SU-DHL-6 (cell line): ENCODE measurements at regions not wholly inside any gene's neighbourhood (a gene's known extent, or its start where the extent isn't known, plus 50 kb on each side); places are given as distances from the start of the nearest gene placed in this dataset.

Experiments
- H2AFZ ChIP-seq: fragments of 200-600 bp; sonication (generic); 2 replicates; pipeline ENCODE4 v1.6.1; 2014; ENCODE audit warnings: low read depth, mild to moderate bottlenecking, moderate library complexity, mixed read lengths, antibody characterized with exemption, low read length; ENCODE audit not compliant: severe bottlenecking
- H3F3A ChIP-seq: fragments of 200-600 bp; shearing (Covaris generic); 2 replicates; pipeline ENCODE4 v1.6.0; 2016; ENCODE audit warnings: antibody characterized with exemption, mild to moderate bottlenecking; ENCODE audit not compliant: insufficient read depth
- H3K27ac ChIP-seq: fragments of 200-600 bp; sonication (generic); 2 replicates; pipeline ENCODE4 v1.5.1; 2016; ENCODE audit warnings: low read depth, mild to moderate bottlenecking, low read length, moderate library complexity, mixed read lengths
- H3K27me3 ChIP-seq: fragments of 200-600 bp; sonication (generic), shearing (Covaris generic); 2 replicates; pipeline ENCODE4 v1.6.0; 2014; ENCODE audit warnings: mild to moderate bottlenecking, low read length
- H3K36me3 ChIP-seq: fragments of 200-600 bp; sonication (generic); 2 replicates; pipeline ENCODE4 v1.6.1; 2014; ENCODE audit warnings: mild to moderate bottlenecking, low read length, mixed read lengths
- H3K4me2 ChIP-seq: fragments of 300-600, 200-600 bp; shearing (Covaris generic), sonication (generic); 2 replicates; pipeline ENCODE4 v1.6.0; 2014; ENCODE audit warnings: low read length, low read depth, mild to moderate bottlenecking; ENCODE audit not compliant: poor library complexity, severe bottlenecking
- H3K4me3 ChIP-seq: fragments of 200-600 bp; sonication (generic); 2 replicates; pipeline ENCODE4 v1.5.1; 2014; ENCODE audit warnings: antibody characterized with exemption, low read length, mild to moderate bottlenecking, mixed read lengths; ENCODE audit not compliant: insufficient read depth, poor library complexity, severe bottlenecking
- H3K79me2 ChIP-seq: fragments of 200-600 bp; sonication (generic); 2 replicates; pipeline ENCODE4 v1.6.1; 2014; ENCODE audit warnings: mild to moderate bottlenecking, low read length, moderate library complexity; ENCODE audit not compliant: insufficient read depth
- H3K9ac ChIP-seq: fragments of 200-600 bp; sonication (generic); 2 replicates; pipeline ENCODE4 v1.7.0; 2014; ENCODE audit warnings: mild to moderate bottlenecking, low read length
- H3K9me2 ChIP-seq: fragments of 200-600 bp; sonication (generic); replicated peaks from 2 replicates; pipeline ENCODE4 v1.6.1; 2014; ENCODE audit warnings: low read length; ENCODE audit not compliant: insufficient read depth
- H3K9me3 ChIP-seq: fragments of 200-600 bp; sonication (generic); 2 replicates; pipeline ENCODE4 v1.6.1; 2014; ENCODE audit warnings: low read length, mixed read lengths; ENCODE audit not compliant: insufficient read depth
- H4K20me1 ChIP-seq: fragments of 200-600 bp; sonication (generic); 2 replicates; pipeline ENCODE4 v1.6.1; 2014; ENCODE audit warnings: low read depth, mild to moderate bottlenecking, antibody characterized with exemption, low read length, moderate library complexity, mixed read lengths
- CTCF ChIP-seq: fragments of 200-600 bp; sonication (generic); IDR thresholded peaks from one replicate; pipeline ENCODE4 v1.5.1; 2017; ENCODE audit warnings: antibody characterized with exemption, mild to moderate bottlenecking, low read length, moderate library complexity; ENCODE audit not compliant: insufficient read depth, poor library complexity, severe bottlenecking
- EZH2phosphoT487 ChIP-seq: fragments of 200-600 bp; sonication (generic), shearing (Covaris generic); conservative IDR thresholded peaks from 2 replicates; pipeline ENCODE4 v1.6.1; 2018; ENCODE audit warnings: mild to moderate bottlenecking, antibody characterized with exemption, low read length, moderate library complexity, mixed read lengths

- Histone ChIP-seq H3K79me2 (no peaks in the 10 kb centered on the region), H2AFZ (no peak overlapping the region), H3K9me2 (no peaks in the 10 kb centered on the region), H4K20me1 (no peaks in the 10 kb centered on the region), H3F3A (peaks cover 20% of the 10 kb centered on the region), H3K4me3 (no peak overlapping the region), H3K27me3 (no peaks in the 10 kb centered on the region), H3K36me3 (no peaks in the 10 kb centered on the region), H3K27ac (no peak overlapping the region), H3K9ac (no peak overlapping the region), H3K9me3 (no peaks in the 10 kb centered on the region), H3K4me2 (no peak overlapping the region)
- TF ChIP-seq EZH2phosphoT487 (no peak), CTCF (peak; percentile 53)
These were observed 181.7 kb downstream of the ANAPC1 start for GRCh38 chr2:111702119-111702803.

GRCh38 chr2:111702804-111703196 is 181.2 kb downstream of the ANAPC1 start:
- TF ChIP-seq CTCF (no peak), EZH2phosphoT487 (no peak)

GRCh38 chr2:111703759-111704158 is 180.2 kb downstream of the ANAPC1 start:
- Histone ChIP-seq H3K4me3 (no peak overlapping the region), H3K9me3 (no peaks in the 10 kb centered on the region), H3K36me3 (no peaks in the 10 kb centered on the region), H3K27me3 (no peaks in the 10 kb centered on the region), H3F3A (peaks cover 22% of the 10 kb centered on the region), H3K4me2 (peak overlapping the region; percentile 78), H3K9ac (peak overlapping the region; percentile 56), H2AFZ (no peak overlapping the region), H4K20me1 (no peaks in the 10 kb centered on the region), H3K79me2 (no peaks in the 10 kb centered on the region), H3K27ac (peak overlapping the region; percentile 95), H3K9me2 (no peaks in the 10 kb centered on the region)
- no peak for TF ChIP-seq CTCF

More at GRCh38 chr2:111702804-111703196, 181.2 kb downstream of the ANAPC1 start:
- H3K9me3 ChIP-seq, result no peaks in the 10 kb centered on the region
- no peak overlapping the region for H3K4me3 ChIP-seq
- no peaks in the 10 kb centered on the region for H3K27me3 ChIP-seq
- no peak overlapping the region for H3K9ac ChIP-seq
- H3K27ac ChIP-seq, result no peak overlapping the region
- peaks cover 20% of the 10 kb centered on the region for H3F3A ChIP-seq
- H2AFZ ChIP-seq, result no peak overlapping the region
- no peaks in the 10 kb centered on the region for H3K36me3 ChIP-seq
- H3K9me2 ChIP-seq, result no peaks in the 10 kb centered on the region
- no peak overlapping the region for H3K4me2 ChIP-seq
- H4K20me1 ChIP-seq, result no peaks in the 10 kb centered on the region
- no peaks in the 10 kb centered on the region for H3K79me2 ChIP-seq
